HEK293T (cell line): ENCODE measurements at regions not wholly inside any gene's neighbourhood (a gene's known extent, or its start where the extent isn't known, plus 50 kb on each side); places are given as distances from the start of the nearest gene placed in this dataset.

ENCODE experiments used
- ARNT ChIP-seq: fragments of 450-650 bp; IDR thresholded peaks from 2 replicates; pipeline ENCODE4 v1.6.1; 2017; ENCODE audit warnings: mild to moderate bottlenecking
- BHLHE40 ChIP-seq: fragments of 450-650 bp; IDR thresholded peaks from 2 replicates; pipeline ENCODE4 v1.6.1; 2016; ENCODE audit warnings: mild to moderate bottlenecking, moderate library complexity, borderline replicate concordance
- ELF4 ChIP-seq: fragments of 450-650 bp; IDR thresholded peaks from 2 replicates; pipeline ENCODE4 v1.6.1; 2017; ENCODE audit warnings: antibody characterized with exemption
- FOXA1 ChIP-seq: fragments of 450-650 bp; IDR thresholded peaks from 2 replicates; pipeline ENCODE4 v1.6.1; 2016; ENCODE audit warnings: mild to moderate bottlenecking
- FOXK2 ChIP-seq: fragments of 450-650 bp; IDR thresholded peaks from 2 replicates; pipeline ENCODE4 v1.6.1; 2016; ENCODE audit warnings: mild to moderate bottlenecking
- FOXM1 ChIP-seq: fragments of 450-650 bp; IDR thresholded peaks from 2 replicates; pipeline ENCODE4 v1.6.1; 2017; ENCODE audit warnings: mild to moderate bottlenecking, borderline replicate concordance
- L3MBTL2 ChIP-seq: fragments of 450-650 bp; conservative IDR thresholded peaks from 2 replicates; pipeline ENCODE4 v1.6.1; 2016; ENCODE audit warnings: mild to moderate bottlenecking
- LEF1 ChIP-seq: fragments of 450-650 bp; IDR thresholded peaks from 2 replicates; pipeline ENCODE4 v1.6.1; 2017; ENCODE audit warnings: mild to moderate bottlenecking, borderline replicate concordance
- NFRKB ChIP-seq: fragments of 450-650 bp; IDR thresholded peaks from 2 replicates; pipeline ENCODE4 v1.6.1; 2016; ENCODE audit warnings: mild to moderate bottlenecking, moderate library complexity
- PKNOX1 ChIP-seq: fragments of 450-650 bp; IDR thresholded peaks from 2 replicates; pipeline ENCODE4 v1.6.1; 2016
- SP1 ChIP-seq: fragments of 450-650 bp; IDR thresholded peaks from 2 replicates; pipeline ENCODE4 v1.6.1; 2017
- TARDBP ChIP-seq: fragments of 450-650 bp; IDR thresholded peaks from 2 replicates; pipeline ENCODE4 v1.6.1; 2016
- ZNF384 ChIP-seq: fragments of 450-650 bp; IDR thresholded peaks from 2 replicates; pipeline ENCODE4 v1.6.1; 2016

- no peak for TF ChIP-seq FOXK2
- TF ChIP-seq FOXM1: no peak
- no peak for TF ChIP-seq L3MBTL2
- no peak for TF ChIP-seq BHLHE40
- no peak for TF ChIP-seq ARNT
- TF ChIP-seq SP1: no peak
- TF ChIP-seq ELF4: no peak
- no peak for TF ChIP-seq PKNOX1
- TF ChIP-seq LEF1: no peak
- no peak for TF ChIP-seq TARDBP
- TF ChIP-seq FOXA1: no peak
- no peak for TF ChIP-seq NFRKB
- no peak for TF ChIP-seq ZNF384
These were observed 276.6 kb upstream of the TBL1XR1 start for GRCh38 chr3:177473903-177474302.
